NT2/D1 (cell line): ENCODE measurements at regions not wholly inside any gene's neighbourhood (a gene's known extent, or its start where the extent isn't known, plus 50 kb on each side); places are given as distances from the start of the nearest gene placed in this dataset.

Source experiments
- SUZ12 ChIP-seq: IDR thresholded peaks from 2 replicates; pipeline ENCODE4 v1.6.1; 2011; ENCODE audit not compliant: insufficient read length, insufficient read depth; ENCODE audit errors: extremely low read depth
- YY1 ChIP-seq: IDR thresholded peaks from 2 replicates; pipeline ENCODE4 v1.6.1; 2011; ENCODE audit not compliant: insufficient read length, insufficient read depth
- ZNF274 ChIP-seq: IDR thresholded peaks from 2 replicates; pipeline ENCODE4 v1.6.1; 2011; ENCODE audit warnings: mild to moderate bottlenecking, low read depth, low read length

DNA sequence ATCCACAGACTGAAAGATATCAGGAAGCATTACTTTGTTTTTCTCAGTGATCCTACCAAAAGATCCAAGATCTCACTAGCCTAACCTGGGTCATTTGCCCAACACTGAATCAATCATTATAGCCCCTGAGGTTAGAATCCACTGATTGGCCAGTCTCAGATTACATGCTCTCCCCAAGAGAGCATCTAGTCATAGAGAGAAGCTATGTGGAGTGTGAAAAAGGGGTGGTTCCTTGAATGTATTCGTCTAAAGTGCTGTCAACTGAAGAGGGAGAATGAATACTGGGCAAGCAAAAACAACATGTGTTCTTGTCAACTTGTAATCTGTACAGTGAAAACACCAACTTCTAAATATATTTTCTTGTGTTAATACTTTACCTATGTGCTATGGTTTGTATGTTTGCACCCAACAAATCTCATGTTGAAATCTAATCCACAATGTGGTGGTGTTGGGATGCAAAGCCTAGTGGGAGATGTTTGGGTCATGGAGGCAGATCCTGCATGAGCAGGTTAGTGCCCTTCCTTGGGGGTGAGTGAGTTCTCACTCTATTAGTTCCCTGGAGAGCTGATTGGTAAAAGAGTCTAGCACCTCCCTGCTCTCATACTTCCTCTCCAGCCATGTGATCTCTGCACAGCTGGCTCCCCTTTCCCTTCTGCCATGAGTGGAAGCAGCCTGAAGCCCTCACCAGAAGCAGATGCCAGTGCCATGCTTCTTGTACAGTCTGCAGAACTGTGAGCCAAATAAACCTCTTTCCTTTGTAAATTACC, 60.3 kb upstream of the PJA2 start:
- no peak for TF ChIP-seq YY1
- TF ChIP-seq SUZ12 = no peak
- TF ChIP-seq ZNF274 = no peak
